SH-SY5Y (cell line): ENCODE measurements at regions not wholly inside any gene's neighbourhood (a gene's known extent, or its start where the extent isn't known, plus 50 kb on each side); places are given as distances from the start of the nearest gene placed in this dataset.

ENCODE experiments used
- GATA2 ChIP-seq: IDR thresholded peaks from 2 replicates; pipeline ENCODE4 v1.6.1; 2011; ENCODE audit warnings: mild to moderate bottlenecking, low read depth, low read length
- GATA3 ChIP-seq: IDR thresholded peaks from 2 replicates; pipeline ENCODE4 v1.6.1; 2011; ENCODE audit warnings: low read depth, mild to moderate bottlenecking, low read length, moderate library complexity

GRCh38 chr1:34645109-34645688 lies 109.6 kb upstream of the GJB5 start:
- TF ChIP-seq GATA3: no peak
- no peak for TF ChIP-seq GATA2

DNA sequence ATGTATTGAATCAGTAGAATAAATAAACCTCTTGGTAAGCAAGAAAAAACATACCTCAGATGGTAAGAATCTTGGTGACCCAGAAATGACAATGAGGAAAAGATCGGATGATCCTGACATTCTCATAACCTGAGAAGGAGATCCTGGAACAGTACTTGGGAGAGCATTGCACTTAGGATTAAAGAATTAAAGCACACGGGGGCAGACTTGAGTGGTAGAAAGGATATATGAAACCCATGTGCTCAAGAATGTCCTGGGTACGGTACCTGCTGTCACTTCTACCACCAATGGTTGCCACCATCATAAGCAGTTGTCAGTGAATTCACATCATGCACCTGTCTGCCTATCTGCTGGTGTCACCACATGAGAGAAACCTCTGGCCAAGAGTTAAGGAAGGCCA lies 108.9 kb upstream of the GJB5 start:
- TF ChIP-seq GATA2 (no peak), GATA3 (no peak)

GRCh38 chr1:34648501-34648900 lies 106.3 kb upstream of the GJB5 start:
- no peak for TF ChIP-seq GATA3
- no peak for TF ChIP-seq GATA2

- TF ChIP-seq GATA2 (no peak), GATA3 (no peak)
Observed at GRCh38 chr1:34650090-34650489, 104.8 kb upstream of the GJB5 start.

- no peak for TF ChIP-seq GATA2
Observed at GRCh38 chr1:34650800-34651199, 104.0 kb upstream of the GJB5 start.

- no peak for TF ChIP-seq GATA3
- no peak for TF ChIP-seq GATA2
Observed at GRCh38 chr1:34653110-34653509, 101.7 kb upstream of the GJB5 start.

DNA sequence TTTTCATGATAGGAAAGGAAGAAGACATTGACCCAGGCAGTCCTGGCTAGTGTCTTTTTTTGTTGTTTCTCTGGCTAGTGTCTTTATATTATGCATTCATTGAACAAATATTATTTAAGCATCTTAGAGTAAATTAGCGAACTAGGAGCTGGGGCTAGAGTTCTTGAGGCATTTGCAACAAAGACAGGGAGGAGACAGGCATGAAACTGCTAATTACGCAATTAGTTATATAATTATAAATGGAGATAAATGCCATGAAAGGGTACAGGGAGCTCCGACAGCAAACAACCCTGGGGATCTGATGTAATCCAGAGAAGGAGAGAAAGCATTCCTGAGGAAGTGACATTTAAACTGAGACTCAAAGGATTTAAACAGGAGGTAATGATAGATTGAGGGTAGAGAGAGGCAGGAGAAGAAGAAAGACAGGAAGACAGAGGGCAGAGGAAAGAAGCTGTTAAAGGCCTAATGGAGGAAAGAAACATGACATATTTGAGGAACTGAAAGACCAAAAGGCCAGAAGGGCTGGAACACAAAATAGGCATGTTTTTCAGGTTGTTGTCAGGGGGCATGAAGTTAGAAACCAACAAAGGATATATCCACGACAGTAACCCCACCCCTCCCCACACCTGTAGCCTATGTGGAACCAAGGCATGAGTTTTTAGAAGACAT lies 99.5 kb upstream of the GJB5 start:
- TF ChIP-seq GATA3: no peak
- TF ChIP-seq GATA2: no peak

DNA sequence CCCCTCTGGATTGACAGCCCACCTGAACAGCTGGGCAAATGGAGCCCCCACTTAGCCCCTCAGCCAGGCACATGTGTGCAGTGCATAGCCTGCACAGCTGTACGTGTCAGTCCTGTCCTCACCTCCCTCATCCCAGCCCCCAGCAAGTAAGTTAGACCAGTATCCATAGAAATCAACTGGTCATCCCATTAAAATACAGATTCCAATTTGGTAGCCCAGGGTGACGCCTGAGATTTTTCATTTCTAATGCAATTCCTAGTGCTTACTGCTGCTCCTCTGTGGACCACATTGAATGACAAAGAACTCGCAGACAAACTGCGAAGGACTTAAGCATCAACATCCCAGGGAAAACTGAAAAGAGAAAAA lies 99.0 kb upstream of the GJB5 start:
- no peak for TF ChIP-seq GATA2

- no peak for TF ChIP-seq GATA2
- no peak for TF ChIP-seq GATA3
Observed at GRCh38 chr1:34656299-34656698, 98.5 kb upstream of the GJB5 start.

DNA sequence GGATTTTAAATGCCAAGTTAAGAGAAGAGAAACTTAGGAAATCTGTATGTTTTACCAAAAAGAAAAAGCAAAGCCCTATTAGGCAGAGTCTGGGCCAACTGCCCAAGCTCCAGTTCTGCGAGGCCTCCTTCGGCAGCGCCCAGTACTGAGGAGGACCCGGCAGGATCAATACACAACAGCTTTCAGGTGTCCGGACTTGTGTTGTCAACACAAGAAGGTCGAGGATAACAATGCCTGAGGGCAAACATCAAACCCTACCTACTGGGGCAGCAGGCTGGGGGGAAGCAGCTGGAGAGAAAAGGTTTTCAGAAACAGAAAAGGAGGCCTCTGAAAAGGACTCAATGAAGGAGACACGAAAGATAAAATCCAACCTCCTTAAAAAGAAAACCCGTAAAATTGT lies 98.1 kb upstream of the GJB5 start:
- TF ChIP-seq GATA2: no peak
- no peak for TF ChIP-seq GATA3

DNA sequence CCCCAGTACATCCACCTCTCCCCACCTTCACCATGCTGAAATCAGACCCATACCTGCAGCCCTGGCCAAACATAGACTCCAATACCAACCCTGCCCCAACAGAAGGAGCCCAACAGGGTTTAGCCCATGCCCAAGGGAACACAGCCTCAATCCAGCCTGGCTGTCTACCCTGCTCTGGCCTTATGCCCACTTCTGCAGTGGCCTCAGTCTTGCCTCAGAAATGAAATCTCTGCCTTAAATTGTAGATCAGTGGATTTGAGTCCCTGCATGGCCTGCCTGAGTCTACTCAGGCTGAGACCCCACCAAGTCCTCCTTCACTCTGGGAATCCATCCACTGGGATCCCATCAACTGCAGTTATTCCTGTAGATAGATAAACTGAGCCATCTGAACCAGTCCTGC lies 97.6 kb upstream of the GJB5 start:
- TF ChIP-seq GATA2 (no peak), GATA3 (no peak)

DNA sequence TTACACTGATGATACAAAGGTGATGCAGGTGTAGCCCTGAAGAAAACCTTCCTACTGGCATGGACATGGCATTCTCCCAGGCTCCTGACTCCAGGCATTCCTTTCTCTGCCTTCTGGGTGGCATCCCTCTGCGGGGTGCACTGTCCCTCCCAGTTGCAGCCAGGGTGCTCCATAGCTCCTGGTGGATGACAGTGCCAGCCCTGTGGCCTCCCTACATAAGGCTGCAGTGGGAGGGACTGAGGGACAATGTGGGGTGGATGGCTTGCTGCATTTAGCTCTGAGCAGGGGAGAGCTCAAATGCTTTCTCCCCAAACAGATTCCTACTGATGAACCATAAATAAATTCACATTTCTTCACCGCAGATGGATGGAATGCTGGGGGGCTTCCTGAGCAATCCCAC lies 97.0 kb upstream of the GJB5 start:
- TF ChIP-seq GATA2 (no peak), GATA3 (no peak)

GRCh38 chr1:34663031-34663430 lies 91.8 kb upstream of the GJB5 start:
- TF ChIP-seq GATA2: no peak
- TF ChIP-seq GATA3: no peak

GRCh38 chr1:34668063-34668462 lies 86.8 kb upstream of the GJB5 start:
- TF ChIP-seq GATA3: no peak
- no peak for TF ChIP-seq GATA2

DNA sequence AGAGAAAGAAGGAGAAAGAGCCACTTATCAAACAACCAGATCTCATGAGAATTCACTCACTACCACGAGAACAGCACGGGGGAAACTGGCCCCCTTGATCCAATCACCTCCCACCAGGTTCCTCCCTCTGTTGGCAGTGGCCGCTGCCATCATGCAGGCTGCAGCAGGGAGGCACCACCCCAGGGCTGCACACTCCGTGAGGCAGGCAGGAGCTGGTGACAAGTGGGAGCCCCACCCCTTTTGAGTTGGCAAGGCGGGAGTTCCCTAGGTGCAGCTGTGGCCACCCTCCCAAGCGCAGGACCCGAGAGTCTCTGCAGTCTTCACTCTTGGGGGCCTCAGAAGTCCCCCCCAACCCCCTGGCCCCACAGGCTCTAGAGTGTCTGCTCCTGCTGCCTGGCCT lies 83.9 kb upstream of the GJB5 start:
- no peak for TF ChIP-seq GATA2
- no peak for TF ChIP-seq GATA3

DNA sequence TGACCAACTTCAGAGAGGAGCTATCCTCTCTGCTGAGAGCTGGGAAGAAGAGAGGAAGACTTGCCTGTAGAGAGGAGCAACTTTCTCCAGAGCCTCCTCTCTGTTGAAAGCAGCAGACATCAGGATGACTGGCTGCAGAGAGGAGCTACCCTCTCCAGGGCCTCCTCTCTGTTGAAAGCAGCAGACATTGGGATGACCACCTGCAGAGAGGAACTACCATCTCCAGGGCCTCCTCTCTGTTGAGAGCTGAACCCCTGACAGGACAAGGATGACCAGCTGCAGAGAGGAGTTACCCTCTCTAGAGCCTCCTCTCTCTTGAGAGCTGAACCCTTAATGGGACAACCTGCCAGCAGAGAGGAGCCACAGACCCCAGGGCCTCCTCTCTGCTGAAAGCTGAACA lies 83.0 kb upstream of the GJB5 start:
- TF ChIP-seq GATA3: no peak
